Panc1 (cell line): ENCODE measurements at regions not wholly inside any gene's neighbourhood (a gene's known extent, or its start where the extent isn't known, plus 50 kb on each side); places are given as distances from the start of the nearest gene placed in this dataset.
"Not testable (repeated sequence)": the region's sequence is repeated elsewhere in the genome, so short reads cannot be mapped to it uniquely, and the experiment has no call there.

Experiments used
- ATAC-seq: fragments of 200-7000 bp; cut with Tn5 transposase; 2 replicates; pipeline ENCODE4 v1.9.1; 2020; ENCODE audit warnings: mild to moderate bottlenecking, moderate library complexity
- BruUV-seq: library from RNA; stranded (reverse); fragments of 400-500 nt; replicated peaks from 2 replicates; lab custom pipeline; 2021; lab: Mats Ljungman, UMichigan
- CTCF ChIA-PET: fragments of 300-600 bp; sonication (Branson Sonifier 250); formaldehyde crosslinking; loops from one replicate; lab custom pipeline; 2022; ENCODE audit warnings: antibody characterized with exemption; lab: Charles Lee
- POLR2A ChIA-PET: fragments of 300-600 bp; sonication (Branson Sonifier 250); formaldehyde crosslinking; loops from one replicate; lab custom pipeline; 2022; ENCODE audit warnings: antibody characterized with exemption; lab: Charles Lee
- DNase-seq: peaks from one replicate; pipeline ENCODE4 v3.0.0-alpha.2; 2010; ENCODE audit warnings: low read depth, low spot score
- H3K27ac ChIP-seq: 2 replicates; pipeline ENCODE4 v1.5.1; 2011; ENCODE audit warnings: mild to moderate bottlenecking, low read length, inconsistent platforms
- H3K27me3 ChIP-seq: fragments of 200-500 bp; sonication (Bioruptor generic); 2 replicates; pipeline ENCODE4 v1.6.0; 2014; ENCODE audit warnings: low read length, inconsistent platforms; ENCODE audit not compliant: control insufficient read depth, insufficient read depth
- H3K36me3 ChIP-seq: fragments of 200-500 bp; sonication (Bioruptor generic); 2 replicates; pipeline ENCODE4 v1.5.1; 2014; ENCODE audit warnings: inconsistent platforms, mild to moderate bottlenecking, low read length, moderate library complexity; ENCODE audit not compliant: control insufficient read depth, insufficient read depth
- H3K4me1 ChIP-seq: 2 replicates; pipeline ENCODE4 v1.5.1; 2011; ENCODE audit warnings: inconsistent platforms, mild to moderate bottlenecking, low read length, moderate library complexity; ENCODE audit not compliant: control insufficient read depth, insufficient read depth
- H3K4me3 ChIP-seq, 2 experiments: 2 replicates each; pipeline ENCODE4 v1.5.1; 2011 to 2012; ENCODE audit warnings: low read depth in 2 of 2, low read length in 2 of 2, mild to moderate bottlenecking in 2 of 2, inconsistent platforms in 1 of 2, moderate library complexity in 1 of 2
- H3K9me3 ChIP-seq: fragments of 200-500 bp; sonication (Bioruptor generic); 2 replicates; pipeline ENCODE4 v1.5.1; 2014; ENCODE audit warnings: low read depth, mild to moderate bottlenecking, inconsistent platforms, low read length, moderate library complexity; ENCODE audit not compliant: control insufficient read depth, insufficient read depth
- POLR2AphosphoS5 ChIP-seq: IDR thresholded peaks from 2 replicates; pipeline ENCODE4 v1.6.1; 2012; ENCODE audit warnings: mild to moderate bottlenecking, low read depth, low read length, moderate library complexity
- SIN3A ChIP-seq: IDR thresholded peaks from 2 replicates; pipeline ENCODE4 v1.6.1; 2012; ENCODE audit warnings: low read depth, mild to moderate bottlenecking, low read length, moderate library complexity, borderline replicate concordance; ENCODE audit not compliant: insufficient read depth
- TCF7L2 ChIP-seq: IDR thresholded peaks from 2 replicates; pipeline ENCODE4 v1.6.1; 2011; ENCODE audit warnings: mild to moderate bottlenecking, low read depth, low read length, inconsistent platforms
- in situ Hi-C: cut with HindIII; loops from 2 replicates; pipeline ENCODE4 v1.10.0; 2016; ENCODE audit warnings: low sequenced_read_pairs, low pct_unique_long_range_greater_than_20kb
- intact Hi-C: fragments of 100-400 bp; cut with micrococcal nuclease; formaldehyde crosslinking; loops from one replicate; pipeline ENCODE4 v1.10.0; 2022; ENCODE audit not compliant: unreplicated experiment
- TF ChIP-seq, protein P1 (sequence below): fragments of 450-650 bp; IDR thresholded peaks from 2 replicates; pipeline ENCODE4 v1.5.1; 2017; ENCODE audit warnings: mild to moderate bottlenecking
- TF ChIP-seq, protein P2 (sequence below), 2 experiments: IDR thresholded peaks; 2 replicates each; pipeline ENCODE4 v1.6.1; 2011 to 2012; ENCODE audit warnings: low read depth in 2 of 2, control low read depth in 1 of 2, low read length in 1 of 2, mild to moderate bottlenecking in 1 of 2, moderate library complexity in 1 of 2; ENCODE audit not compliant: insufficient read depth in 1 of 2

DNA sequence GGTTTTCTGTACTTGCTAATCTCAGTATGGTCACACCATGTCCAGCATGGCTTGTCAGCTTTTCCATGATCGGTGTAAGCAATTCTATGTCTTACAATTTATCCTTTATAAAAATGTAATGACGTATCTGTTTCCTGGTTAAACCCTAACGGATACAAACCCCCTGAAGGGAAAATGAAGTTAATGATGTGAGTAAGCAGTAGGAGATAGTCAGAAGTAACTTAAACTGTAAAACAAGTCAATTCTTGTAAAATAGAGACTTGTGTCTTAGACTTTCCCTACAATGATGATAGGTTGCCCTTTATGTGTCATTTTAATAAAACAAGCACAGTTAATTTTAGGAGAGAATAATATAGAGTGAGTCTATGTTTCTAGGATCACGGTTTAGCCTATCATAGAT, 1365.9 kb upstream of the SLC39A10 start:
- Histone ChIP-seq H3K27me3 (no peaks in the 10 kb centered on the region), H3K27ac (no peak overlapping the region), H3K4me3 (no peak overlapping the region), H3K36me3 (no peaks in the 10 kb centered on the region), H3K4me1 (no peaks in the 10 kb centered on the region), H3K9me3 (no peaks in the 10 kb centered on the region)
- no peak for DNase-seq
- no TSS peak for BruUV-seq
- in situ Hi-C loops: no loop called here
- ChIA-PET CTCF (no interaction called here), POLR2A (no interaction called here)
- ATAC-seq: no peak
- TF ChIP-seq POLR2AphosphoS5 (no peak), SIN3A (no peak), TCF7L2 (no peak)
- TF ChIP-seq, protein P1, sequence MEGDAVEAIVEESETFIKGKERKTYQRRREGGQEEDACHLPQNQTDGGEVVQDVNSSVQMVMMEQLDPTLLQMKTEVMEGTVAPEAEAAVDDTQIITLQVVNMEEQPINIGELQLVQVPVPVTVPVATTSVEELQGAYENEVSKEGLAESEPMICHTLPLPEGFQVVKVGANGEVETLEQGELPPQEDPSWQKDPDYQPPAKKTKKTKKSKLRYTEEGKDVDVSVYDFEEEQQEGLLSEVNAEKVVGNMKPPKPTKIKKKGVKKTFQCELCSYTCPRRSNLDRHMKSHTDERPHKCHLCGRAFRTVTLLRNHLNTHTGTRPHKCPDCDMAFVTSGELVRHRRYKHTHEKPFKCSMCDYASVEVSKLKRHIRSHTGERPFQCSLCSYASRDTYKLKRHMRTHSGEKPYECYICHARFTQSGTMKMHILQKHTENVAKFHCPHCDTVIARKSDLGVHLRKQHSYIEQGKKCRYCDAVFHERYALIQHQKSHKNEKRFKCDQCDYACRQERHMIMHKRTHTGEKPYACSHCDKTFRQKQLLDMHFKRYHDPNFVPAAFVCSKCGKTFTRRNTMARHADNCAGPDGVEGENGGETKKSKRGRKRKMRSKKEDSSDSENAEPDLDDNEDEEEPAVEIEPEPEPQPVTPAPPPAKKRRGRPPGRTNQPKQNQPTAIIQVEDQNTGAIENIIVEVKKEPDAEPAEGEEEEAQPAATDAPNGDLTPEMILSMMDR: no peak
- TF ChIP-seq, protein P2, sequence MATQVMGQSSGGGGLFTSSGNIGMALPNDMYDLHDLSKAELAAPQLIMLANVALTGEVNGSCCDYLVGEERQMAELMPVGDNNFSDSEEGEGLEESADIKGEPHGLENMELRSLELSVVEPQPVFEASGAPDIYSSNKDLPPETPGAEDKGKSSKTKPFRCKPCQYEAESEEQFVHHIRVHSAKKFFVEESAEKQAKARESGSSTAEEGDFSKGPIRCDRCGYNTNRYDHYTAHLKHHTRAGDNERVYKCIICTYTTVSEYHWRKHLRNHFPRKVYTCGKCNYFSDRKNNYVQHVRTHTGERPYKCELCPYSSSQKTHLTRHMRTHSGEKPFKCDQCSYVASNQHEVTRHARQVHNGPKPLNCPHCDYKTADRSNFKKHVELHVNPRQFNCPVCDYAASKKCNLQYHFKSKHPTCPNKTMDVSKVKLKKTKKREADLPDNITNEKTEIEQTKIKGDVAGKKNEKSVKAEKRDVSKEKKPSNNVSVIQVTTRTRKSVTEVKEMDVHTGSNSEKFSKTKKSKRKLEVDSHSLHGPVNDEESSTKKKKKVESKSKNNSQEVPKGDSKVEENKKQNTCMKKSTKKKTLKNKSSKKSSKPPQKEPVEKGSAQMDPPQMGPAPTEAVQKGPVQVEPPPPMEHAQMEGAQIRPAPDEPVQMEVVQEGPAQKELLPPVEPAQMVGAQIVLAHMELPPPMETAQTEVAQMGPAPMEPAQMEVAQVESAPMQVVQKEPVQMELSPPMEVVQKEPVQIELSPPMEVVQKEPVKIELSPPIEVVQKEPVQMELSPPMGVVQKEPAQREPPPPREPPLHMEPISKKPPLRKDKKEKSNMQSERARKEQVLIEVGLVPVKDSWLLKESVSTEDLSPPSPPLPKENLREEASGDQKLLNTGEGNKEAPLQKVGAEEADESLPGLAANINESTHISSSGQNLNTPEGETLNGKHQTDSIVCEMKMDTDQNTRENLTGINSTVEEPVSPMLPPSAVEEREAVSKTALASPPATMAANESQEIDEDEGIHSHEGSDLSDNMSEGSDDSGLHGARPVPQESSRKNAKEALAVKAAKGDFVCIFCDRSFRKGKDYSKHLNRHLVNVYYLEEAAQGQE (IDR thresholded peaks at IDR 0.05; ENCODE audit: insufficient read depth in 1 of 2, low read depth in 2 of 2, low read length in 1 of 2): no peak
- intact Hi-C loops: no loop called here

DNA sequence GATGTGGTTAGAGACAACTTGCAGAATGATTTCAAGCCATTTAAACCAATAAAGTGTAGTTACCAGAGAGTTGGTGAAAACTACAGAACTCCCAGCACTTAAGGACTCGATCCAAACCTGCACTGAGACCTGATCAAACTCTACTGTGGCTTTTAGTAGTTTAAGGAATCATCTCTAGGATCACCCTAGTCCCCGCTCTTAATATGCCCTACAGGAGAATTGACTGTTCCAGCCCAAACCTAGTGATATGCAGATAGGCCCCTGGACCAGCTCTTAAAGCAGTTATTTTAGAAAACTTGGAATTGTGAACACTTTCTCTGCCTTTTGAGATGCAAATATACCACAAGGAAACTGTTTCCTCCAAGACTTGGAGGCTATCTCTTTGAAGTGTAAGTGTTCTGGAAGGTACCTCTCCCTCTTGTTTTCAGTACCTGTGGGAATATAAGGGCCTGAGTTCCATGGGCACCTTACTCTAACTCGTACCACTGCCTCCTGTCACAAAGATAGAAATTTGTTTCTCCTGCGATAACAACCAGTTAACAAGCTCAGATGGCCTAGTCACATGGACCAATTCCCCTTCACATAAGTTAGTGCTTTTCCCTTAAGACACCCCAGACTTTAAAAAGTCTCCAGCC, 1367.2 kb upstream of the SLC39A10 start:
- intact Hi-C loops: no loop called here
- no peaks in the 10 kb centered on the region for H3K9me3 ChIP-seq
- in situ Hi-C loops: no loop called here
- DNase-seq (no peak), ATAC-seq (no peak)
- no peak overlapping the region for H3K27ac ChIP-seq
- H3K4me1 ChIP-seq: no peaks in the 10 kb centered on the region
- no peaks in the 10 kb centered on the region for H3K36me3 ChIP-seq
- CTCF ChIA-PET: no interaction called here
- TF ChIP-seq POLR2AphosphoS5 (no peak), SIN3A (no peak), TCF7L2 (no peak)
- TF ChIP-seq, protein P1: no peak
- TF ChIP-seq, protein P2 (IDR thresholded peaks at IDR 0.05; ENCODE audit: insufficient read depth in 1 of 2, low read depth in 2 of 2, low read length in 1 of 2): no peak
- POLR2A ChIA-PET: no interaction called here
- BruUV-seq: no TSS peak
- no peaks in the 10 kb centered on the region for H3K27me3 ChIP-seq
- H3K4me3 ChIP-seq: no peak overlapping the region

DNA sequence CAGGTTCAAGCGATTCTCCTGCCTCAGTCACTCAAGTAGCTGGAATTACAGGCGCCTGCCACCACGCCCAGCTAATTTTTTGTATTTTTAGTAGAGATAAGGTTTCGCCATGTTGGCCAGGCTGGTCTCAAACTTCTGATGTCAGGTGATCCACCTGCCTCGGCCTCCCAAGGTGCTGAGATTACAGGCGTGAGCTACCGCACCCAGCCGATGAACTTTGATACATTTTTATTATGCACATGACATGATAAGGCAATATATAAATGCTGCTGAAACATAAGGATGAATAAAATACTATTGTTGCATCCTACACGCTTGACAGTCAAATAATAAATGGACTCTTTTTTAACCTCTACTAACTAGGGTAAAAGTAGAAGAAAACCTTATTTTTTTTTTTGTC, 1380.4 kb upstream of the SLC39A10 start:
- CTCF ChIA-PET, H3K36me3 ChIP-seq, H3K4me1 ChIP-seq, ATAC-seq, POLR2A ChIA-PET, H3K27ac ChIP-seq, H3K4me3 ChIP-seq, H3K27me3 ChIP-seq, H3K9me3 ChIP-seq, intact Hi-C loops, DNase-seq, BruUV-seq, in situ Hi-C loops: not testable (repeated sequence)
